ENCODE measurements at regions not wholly inside any gene's neighbourhood (a gene's known extent, or its start where the extent isn't known, plus 50 kb on each side); places are given as distances from the start of the nearest gene placed in this dataset.

DNA sequence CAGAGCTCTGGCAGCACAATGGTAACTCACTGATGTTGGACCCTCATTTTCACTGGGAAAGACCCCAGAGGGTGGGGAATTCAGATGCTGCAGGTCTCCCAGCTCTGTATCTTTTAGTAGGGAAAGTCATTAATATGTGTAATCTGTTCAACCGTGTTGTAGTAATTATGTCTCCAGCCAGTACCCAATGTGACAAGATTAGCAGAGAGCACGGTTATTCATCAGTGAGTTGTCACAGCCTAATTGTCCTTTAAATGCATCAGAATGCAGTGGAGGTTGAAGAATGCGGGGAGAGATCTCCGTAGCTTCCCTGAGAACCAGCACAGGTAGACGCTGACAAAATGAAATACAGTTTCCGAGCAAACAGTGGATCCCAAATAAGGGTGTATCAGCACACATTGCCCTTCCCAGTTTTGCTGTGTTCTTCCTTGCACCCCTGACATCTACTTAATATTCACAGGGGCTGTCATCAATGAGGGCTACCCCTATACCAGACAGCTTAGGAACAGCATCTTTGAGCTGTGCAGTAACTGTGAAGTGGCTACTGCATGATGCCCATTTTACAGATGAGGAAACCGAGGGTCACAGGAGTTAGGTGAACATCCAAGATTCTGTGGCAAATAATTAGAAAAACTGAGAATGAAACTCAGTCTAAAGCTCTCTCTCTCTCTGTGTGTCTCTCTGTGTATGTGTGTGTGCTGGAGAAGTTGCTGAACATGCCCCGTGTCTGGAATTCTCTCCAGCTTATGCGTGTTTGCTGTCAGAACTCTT is 430.4 kb upstream of the HS6ST1 start:
- TF ChIP-seq EZH2 (IDR thresholded peaks at IDR 0.05; ENCODE audit: low read length, unreplicated experiment) (no peak), CTCF (conservative IDR thresholded peaks at IDR 0.05; ENCODE audit: low read depth, low read length) (no peak)
